Rectal smooth muscle tissue (tissue), 1 donor: ENCODE measurements at regions not wholly inside any gene's neighbourhood (a gene's known extent, or its start where the extent isn't known, plus 50 kb on each side); places are given as distances from the start of the nearest gene placed in this dataset.

ENCODE experiments used
- H3K27ac ChIP-seq: one replicate; pipeline ENCODE4 v1.7.0; 2013; ENCODE audit warnings: low read depth, low read length, inconsistent platforms
- H3K27me3 ChIP-seq: one replicate; pipeline ENCODE4 v1.7.0; 2013; ENCODE audit warnings: low read length; ENCODE audit not compliant: control insufficient read depth, insufficient read depth
- H3K36me3 ChIP-seq: one replicate; pipeline ENCODE4 v1.7.0; 2013; ENCODE audit warnings: low read length; ENCODE audit not compliant: control insufficient read depth, insufficient read depth
- H3K4me1 ChIP-seq: one replicate; pipeline ENCODE4 v1.7.0; 2013; ENCODE audit warnings: low read length; ENCODE audit not compliant: control insufficient read depth, insufficient read depth
- H3K4me3 ChIP-seq: one replicate; pipeline ENCODE4 v1.7.0; 2013; ENCODE audit warnings: low read length
- H3K9ac ChIP-seq: one replicate; pipeline ENCODE4 v1.7.0; 2013; ENCODE audit warnings: low read length

GRCh38 chr12:23349564-23349963 lies 599.9 kb downstream of the SOX5 start:
- H3K36me3 ChIP-seq, result no peaks in the 10 kb centered on the region
- no peak overlapping the region for H3K4me3 ChIP-seq
- H3K27me3 ChIP-seq, result no peaks in the 10 kb centered on the region
- no peak overlapping the region for H3K27ac ChIP-seq
- H3K9ac ChIP-seq, result no peak overlapping the region
- H3K4me1 ChIP-seq, result no peaks in the 10 kb centered on the region

GRCh38 chr12:23350808-23351207 lies 598.7 kb downstream of the SOX5 start:
- no peak overlapping the region for H3K4me3 ChIP-seq
- no peaks in the 10 kb centered on the region for H3K27me3 ChIP-seq
- H3K4me1 ChIP-seq, result no peaks in the 10 kb centered on the region
- H3K27ac ChIP-seq, result no peak overlapping the region
- no peak overlapping the region for H3K9ac ChIP-seq
- H3K36me3 ChIP-seq, result no peaks in the 10 kb centered on the region

DNA sequence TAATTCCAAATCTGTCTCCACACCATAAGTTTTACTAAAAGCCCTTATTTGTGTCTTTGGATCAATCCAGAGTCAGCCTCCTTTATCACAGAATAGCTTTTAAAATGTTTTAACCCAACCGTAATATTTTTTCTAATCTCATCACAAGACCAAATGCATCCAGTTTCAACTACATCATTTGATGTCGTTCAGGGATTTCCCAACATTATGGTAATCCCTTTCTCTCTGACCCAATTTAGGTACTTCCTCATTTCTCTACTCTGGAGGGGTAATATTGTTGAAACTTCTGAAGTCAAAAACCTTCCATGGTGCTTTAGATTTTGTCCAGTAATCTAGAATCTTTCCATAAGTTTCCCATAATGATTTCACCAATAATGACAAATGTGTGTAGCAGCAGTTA lies 596.8 kb downstream of the SOX5 start:
- Histone ChIP-seq H3K4me1 (no peaks in the 10 kb centered on the region), H3K27ac (no peak overlapping the region), H3K36me3 (no peaks in the 10 kb centered on the region), H3K27me3 (no peaks in the 10 kb centered on the region), H3K4me3 (no peak overlapping the region), H3K9ac (no peak overlapping the region)

GRCh38 chr12:23354800-23355199 lies 594.7 kb downstream of the SOX5 start:
- Histone ChIP-seq H3K4me1 (no peaks in the 10 kb centered on the region), H3K27me3 (no peaks in the 10 kb centered on the region), H3K27ac (no peak overlapping the region), H3K9ac (no peak overlapping the region), H3K36me3 (no peaks in the 10 kb centered on the region), H3K4me3 (no peak overlapping the region)

GRCh38 chr12:23356440-23356839 lies 593.0 kb downstream of the SOX5 start:
- no peak overlapping the region for H3K4me3 ChIP-seq
- H3K9ac ChIP-seq, result no peak overlapping the region
- H3K27ac ChIP-seq, result no peak overlapping the region
- H3K36me3 ChIP-seq, result no peaks in the 10 kb centered on the region
- no peaks in the 10 kb centered on the region for H3K27me3 ChIP-seq
- H3K4me1 ChIP-seq, result no peaks in the 10 kb centered on the region

- H3K9ac ChIP-seq, result no peak overlapping the region
- no peak overlapping the region for H3K4me3 ChIP-seq
- no peak overlapping the region for H3K27ac ChIP-seq
- H3K36me3 ChIP-seq, result no peaks in the 10 kb centered on the region
- H3K27me3 ChIP-seq, result no peaks in the 10 kb centered on the region
- H3K4me1 ChIP-seq, result no peaks in the 10 kb centered on the region
Measured at GRCh38 chr12:23356927-23357708, 592.4 kb downstream of the SOX5 start.

- H3K4me3 ChIP-seq, result no peak overlapping the region
- H3K4me1 ChIP-seq, result no peaks in the 10 kb centered on the region
- no peak overlapping the region for H3K9ac ChIP-seq
- H3K36me3 ChIP-seq, result no peaks in the 10 kb centered on the region
- no peaks in the 10 kb centered on the region for H3K27me3 ChIP-seq
- H3K27ac ChIP-seq, result no peak overlapping the region
Measured at GRCh38 chr12:23359975-23360701, 589.3 kb downstream of the SOX5 start.

DNA sequence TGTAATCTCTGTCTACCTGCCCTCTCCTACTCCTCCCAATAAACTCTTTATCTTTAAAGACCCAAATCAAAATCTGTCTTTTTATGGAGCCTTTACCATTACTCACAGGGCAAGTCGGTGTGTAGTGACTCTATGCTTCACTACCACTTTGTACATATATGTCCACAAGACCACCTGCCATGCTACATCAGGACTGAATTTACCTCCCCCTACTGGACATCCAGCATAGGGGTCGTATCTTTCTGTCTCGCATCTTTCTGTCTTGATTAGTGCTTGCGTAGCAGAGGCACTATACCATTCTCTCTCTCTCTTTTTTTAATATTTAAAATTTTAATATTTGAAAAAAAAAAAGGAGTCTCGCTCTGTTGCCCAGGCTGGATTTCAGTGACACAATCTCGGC lies 587.5 kb downstream of the SOX5 start:
- no peaks in the 10 kb centered on the region for H3K27me3 ChIP-seq
- no peak overlapping the region for H3K4me3 ChIP-seq
- no peaks in the 10 kb centered on the region for H3K4me1 ChIP-seq
- H3K9ac ChIP-seq, result no peak overlapping the region
- no peaks in the 10 kb centered on the region for H3K36me3 ChIP-seq
- no peak overlapping the region for H3K27ac ChIP-seq

DNA sequence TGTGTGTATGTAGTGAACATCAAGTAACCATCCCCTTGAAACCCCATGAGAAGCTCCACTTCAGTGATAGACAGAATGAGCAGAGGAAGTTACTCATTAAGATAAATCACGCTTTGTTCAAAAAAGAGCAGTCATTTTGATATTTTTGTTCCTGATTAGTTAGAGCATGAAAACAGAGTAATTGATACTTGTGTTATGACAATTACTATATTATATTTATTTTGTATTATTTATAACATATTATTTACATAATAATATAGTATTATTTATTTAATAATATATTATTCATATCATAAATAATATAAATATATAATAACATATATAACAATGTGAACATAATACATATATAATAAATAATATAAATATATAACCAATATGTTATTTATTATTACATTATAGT lies 580.9 kb downstream of the SOX5 start:
- Histone ChIP-seq H3K27me3 (no peaks in the 10 kb centered on the region), H3K4me3 (no peak overlapping the region), H3K9ac (no peak overlapping the region), H3K4me1 (no peaks in the 10 kb centered on the region), H3K27ac (no peak overlapping the region), H3K36me3 (no peaks in the 10 kb centered on the region)

DNA sequence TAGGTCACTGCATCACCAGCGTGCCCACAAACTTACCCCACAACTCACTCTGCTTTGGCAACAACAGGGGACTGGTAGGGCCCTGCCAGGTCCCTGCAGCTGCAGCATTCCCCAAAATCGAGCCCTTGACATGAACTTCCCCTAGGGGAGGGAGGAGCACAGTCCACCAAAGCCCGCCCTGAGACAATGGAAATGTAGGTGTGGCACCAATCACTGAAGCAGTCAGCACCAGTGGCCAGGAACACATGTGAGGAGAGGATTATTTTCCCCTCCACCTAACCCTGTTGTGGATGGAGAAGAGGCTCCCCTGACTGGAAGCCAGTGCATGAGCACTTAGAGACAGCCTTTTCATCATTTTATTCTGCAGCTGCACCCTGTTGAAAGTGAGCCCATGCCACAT lies 573.8 kb downstream of the SOX5 start:
- Histone ChIP-seq H3K4me3 (no peak overlapping the region), H3K27me3 (no peaks in the 10 kb centered on the region), H3K4me1 (no peaks in the 10 kb centered on the region), H3K27ac (no peak overlapping the region), H3K36me3 (no peaks in the 10 kb centered on the region), H3K9ac (no peak overlapping the region)

DNA sequence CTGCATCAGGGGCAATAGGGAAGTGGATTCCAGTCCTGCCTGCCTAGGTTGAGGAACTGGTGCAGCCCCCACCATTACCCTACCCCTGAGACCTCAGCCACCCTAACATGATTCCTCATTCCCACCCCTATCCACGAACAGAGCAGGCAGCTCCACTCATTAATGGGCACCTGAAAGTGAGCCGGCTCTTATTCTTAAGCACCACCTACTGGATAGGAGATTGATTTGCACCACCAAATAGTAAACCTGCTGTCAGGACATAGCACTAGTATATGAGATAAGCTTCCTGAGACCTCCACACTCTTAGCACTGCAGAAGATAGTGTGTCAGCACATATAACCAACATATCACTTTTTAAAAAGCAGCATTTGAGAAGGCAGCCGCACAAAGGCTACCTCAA lies 573.2 kb downstream of the SOX5 start:
- Histone ChIP-seq H3K4me3 (no peak overlapping the region), H3K27ac (no peak overlapping the region), H3K9ac (no peak overlapping the region), H3K27me3 (no peaks in the 10 kb centered on the region), H3K4me1 (no peaks in the 10 kb centered on the region), H3K36me3 (no peaks in the 10 kb centered on the region)

DNA sequence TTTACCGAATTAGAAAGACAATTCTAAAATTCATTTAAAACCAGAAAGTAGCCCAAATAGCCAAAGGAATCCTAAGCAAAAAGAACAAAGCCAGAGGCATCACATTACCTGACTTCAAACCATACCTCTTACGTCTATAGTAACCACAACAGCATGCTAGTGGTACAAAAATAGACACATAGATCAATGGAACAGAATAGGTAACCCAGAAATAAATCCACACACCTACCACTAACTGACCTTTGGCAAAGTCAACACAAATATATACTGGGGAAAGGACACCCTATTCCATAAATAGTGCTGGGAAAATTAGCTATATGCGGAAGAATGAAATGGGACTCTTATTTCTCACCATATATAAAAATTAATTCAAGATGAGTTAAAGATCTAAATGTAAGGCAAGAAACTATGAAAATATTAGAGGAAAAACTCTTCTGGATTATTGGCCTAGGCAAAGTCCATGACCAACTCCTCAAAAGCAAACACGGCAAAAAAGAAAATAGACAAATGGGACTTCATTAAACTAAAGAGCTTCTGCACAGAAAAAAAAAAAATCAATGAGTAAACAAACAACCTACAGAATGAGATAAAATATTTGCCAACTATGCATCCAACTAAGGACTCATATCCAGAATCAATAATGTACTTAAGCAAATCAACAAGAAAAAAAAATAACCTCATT lies 568.9 kb downstream of the SOX5 start:
- no peaks in the 10 kb centered on the region for H3K4me1 ChIP-seq
- H3K36me3 ChIP-seq, result no peaks in the 10 kb centered on the region
- H3K27me3 ChIP-seq, result no peaks in the 10 kb centered on the region
- no peak overlapping the region for H3K27ac ChIP-seq
- no peak overlapping the region for H3K9ac ChIP-seq
- no peak overlapping the region for H3K4me3 ChIP-seq
